HepG2 (cell line): ENCODE measurements at regions not wholly inside any gene's neighbourhood (a gene's known extent, or its start where the extent isn't known, plus 50 kb on each side); places are given as distances from the start of the nearest gene placed in this dataset.

Experiments
- ATAC-seq: fragments of 200-7000 bp; cut with Tn5 transposase; 3 replicates; pipeline ENCODE4 v1.9.1; 2020; ENCODE audit warnings: mild to moderate bottlenecking, moderate library complexity
- BruUV-seq: library from RNA; stranded (reverse); fragments of 400-500 nt; replicated peaks from 2 replicates; lab custom pipeline; 2021; lab: Mats Ljungman, UMichigan
- CTCF ChIA-PET: fragments of 300-600 bp; formaldehyde crosslinking; extraction: SDS; loops from one replicate; lab custom pipeline; 2021; ENCODE audit warnings: low total read pairs, inconsistent platforms, low intra/inter-chr PET ratio; lab: Yijun Ruan, JAX
- POLR2A ChIA-PET: fragments of 350-600 bp; sonication (Branson Sonifier 250); formaldehyde crosslinking; loops from one replicate; lab custom pipeline; 2020; ENCODE audit warnings: antibody characterized with exemption, inconsistent platforms; lab: Yijun Ruan, JAX
- DNase-seq: peaks from one replicate; pipeline ENCODE4 v3.0.0-alpha.2; 2015; ENCODE audit warnings: low spot score
- FAIRE-seq: peaks from 3 replicates; lab custom pipeline; 2011; peaks lifted over from hg19 to GRCh38; lab: Jason Lieb, UNC
- H2AFZ ChIP-seq: one replicate; pipeline ENCODE4 v1.6.1; 2011; ENCODE audit warnings: low read length, inconsistent platforms
- H3K27ac ChIP-seq: fragments of 300-600 bp; 3 replicates; pipeline ENCODE4 v1.8.0; 2011; ENCODE audit warnings: mixed run types, mild to moderate bottlenecking, mixed read lengths, low read length, inconsistent platforms; ENCODE audit not compliant: insufficient read depth; ENCODE audit errors: extremely low read length
- H3K27me3 ChIP-seq, 2 experiments: fragments of 200-600 bp in 1 of 2; 2 replicates in 1 of 2; 3 replicates in 1 of 2; pipeline versions ENCODE4 v1.6.0 to v1.8.0; 2011; ENCODE audit warnings: low read length in 2 of 2, mild to moderate bottlenecking in 2 of 2, moderate library complexity in 2 of 2, inconsistent platforms in 1 of 2; ENCODE audit not compliant: insufficient read depth in 2 of 2, control insufficient read depth in 1 of 2
- H3K36me3 ChIP-seq, 2 experiments: fragments of 200-600 bp in 1 of 2; replicated peaks in 1 of 2; 2 replicates in 1 of 2; 3 replicates in 1 of 2; pipeline versions ENCODE4 v1.5.1 to v1.8.0; 2011; ENCODE audit warnings: low read length in 2 of 2, inconsistent platforms in 1 of 2; ENCODE audit not compliant: insufficient read depth in 2 of 2, control insufficient read depth in 1 of 2
- H3K4me1 ChIP-seq: 2 replicates; pipeline ENCODE4 v1.5.1; 2012; ENCODE audit warnings: low read length, inconsistent platforms; ENCODE audit not compliant: insufficient read depth
- H3K4me2 ChIP-seq: 2 replicates; pipeline ENCODE4 v1.6.0; 2011; ENCODE audit warnings: low read depth, low read length, inconsistent platforms
- H3K4me3 ChIP-seq, 3 experiments: fragments of 200-600 bp in 1 of 3; sonication (generic), shearing (Covaris generic) in 1 of 3; replicated peaks in 1 of 3; 2 replicates each; pipeline ENCODE4 v1.5.1; 2011 to 2016; ENCODE audit warnings: low read length in 3 of 3, inconsistent platforms in 2 of 3, low read depth in 2 of 3, mild to moderate bottlenecking in 2 of 3, control low read depth in 1 of 3, mixed read lengths in 1 of 3; ENCODE audit not compliant: insufficient read depth in 1 of 3
- H3K79me2 ChIP-seq: one replicate; pipeline ENCODE4 v1.6.1; 2011; ENCODE audit warnings: low read length, inconsistent platforms; ENCODE audit not compliant: insufficient read depth
- H3K9ac ChIP-seq: 2 replicates; pipeline ENCODE4 v1.6.0; 2011; ENCODE audit warnings: mild to moderate bottlenecking, low read depth, low read length, inconsistent platforms; ENCODE audit not compliant: insufficient read depth
- H3K9me3 ChIP-seq: 2 replicates; pipeline ENCODE4 v1.5.1; 2012; ENCODE audit warnings: mild to moderate bottlenecking, low read length
- H4K20me1 ChIP-seq: 2 replicates; pipeline ENCODE4 v1.6.0; 2011; ENCODE audit warnings: inconsistent platforms, mild to moderate bottlenecking, low read length, moderate library complexity; ENCODE audit not compliant: insufficient read depth
- DPF2 ChIP-seq: sonication (generic); formaldehyde crosslinking; IDR thresholded peaks from 2 replicates; pipeline ENCODE4 v1.4.0; 2020; ENCODE audit warnings: mild to moderate bottlenecking, low read depth, missing genetic modification reagents, borderline replicate concordance
- E2F1 ChIP-seq: sonication (generic); formaldehyde crosslinking; IDR thresholded peaks from 2 replicates; pipeline ENCODE4 v1.5.0; 2020; ENCODE audit warnings: missing genetic modification reagents
- FLYWCH1 ChIP-seq: sonication (generic); formaldehyde crosslinking; IDR thresholded peaks from 2 replicates; pipeline ENCODE4 v1.8.1; 2023; ENCODE audit warnings: mild to moderate bottlenecking, missing genetic modification reagents
- GABPA ChIP-seq, 2 experiments: IDR thresholded peaks; 2 replicates each; pipeline ENCODE4 v1.6.1; 2011 to 2016; ENCODE audit warnings: low read depth in 2 of 2, low read length in 1 of 2, missing biosample characterization in 1 of 2, missing genetic modification characterization in 1 of 2
- HNF4G ChIP-seq, 2 experiments: sonication (generic) in 1 of 2; formaldehyde crosslinking in 1 of 2; IDR thresholded peaks; 2 replicates each; pipeline versions ENCODE4 v1.4.0 to v1.6.1; 2011 to 2020; ENCODE audit warnings: borderline replicate concordance in 2 of 2, low read depth in 2 of 2, mild to moderate bottlenecking in 2 of 2, low read length in 1 of 2, missing genetic modification reagents in 1 of 2, moderate library complexity in 1 of 2
- MYNN ChIP-seq: sonication (generic); formaldehyde crosslinking; IDR thresholded peaks from 2 replicates; pipeline ENCODE4 v1.4.0; 2020; ENCODE audit warnings: mild to moderate bottlenecking, low read depth, missing genetic modification reagents
- SALL2 ChIP-seq: sonication (generic); formaldehyde crosslinking; IDR thresholded peaks from 2 replicates; pipeline ENCODE4 v1.8.1; 2023; ENCODE audit warnings: mild to moderate bottlenecking, missing genetic modification reagents, inconsistent platforms
- SETDB1 ChIP-seq: sonication (generic); formaldehyde crosslinking; IDR thresholded peaks from 2 replicates; pipeline ENCODE4 v1.5.1; 2020; ENCODE audit warnings: missing genetic modification reagents, mild to moderate bottlenecking, borderline replicate concordance
- YY1 ChIP-seq: IDR thresholded peaks from 2 replicates; pipeline ENCODE4 v1.6.1; 2011; ENCODE audit warnings: low read length, low read depth, moderate library complexity, mild to moderate bottlenecking; ENCODE audit not compliant: insufficient read depth, insufficient replicate concordance
- ZBTB46 ChIP-seq: sonication (generic); formaldehyde crosslinking; IDR thresholded peaks from 2 replicates; pipeline ENCODE4 v1.4.0; 2020; ENCODE audit warnings: mild to moderate bottlenecking, missing genetic modification reagents, borderline replicate concordance
- ZMAT3 ChIP-seq: sonication (generic); formaldehyde crosslinking; conservative IDR thresholded peaks from 2 replicates; pipeline ENCODE4 v1.7.0; 2021; ENCODE audit warnings: missing genetic modification reagents
- ZNF160 ChIP-seq: sonication (generic); formaldehyde crosslinking; IDR thresholded peaks from 2 replicates; pipeline ENCODE4 v1.8.0; 2022; ENCODE audit warnings: mild to moderate bottlenecking, inconsistent platforms, missing genetic modification reagents
- ZNF292 ChIP-seq: sonication (generic); formaldehyde crosslinking; IDR thresholded peaks from 2 replicates; pipeline ENCODE4 v1.8.1; 2022; ENCODE audit warnings: mild to moderate bottlenecking, low read depth, missing genetic modification reagents, borderline replicate concordance
- ZNF451 ChIP-seq: sonication (generic); formaldehyde crosslinking; IDR thresholded peaks from 2 replicates; pipeline ENCODE4 v1.5.0; 2020; ENCODE audit warnings: mild to moderate bottlenecking, missing genetic modification reagents
- ZNF547 ChIP-seq: sonication (generic); formaldehyde crosslinking; IDR thresholded peaks from 2 replicates; pipeline ENCODE4 v1.5.1; 2020; ENCODE audit warnings: mild to moderate bottlenecking, missing genetic modification reagents
- WGBS: methylation state at CpG from one replicate; pipeline ENCODE4 v1.1.6; 2017; ENCODE audit warnings: low lambda C conversion rate; 5-methylcytosine and 5-hydroxymethylcytosine counted together
- in situ Hi-C: cut with HindIII; loops from 2 replicates; pipeline ENCODE4 v1.10.0; 2017; ENCODE audit warnings: low pct_unique_long_range_greater_than_20kb; ENCODE audit not compliant: extremely low pct_ligation_motif_present
- intact Hi-C: fragments of 100-400 bp; cut with micrococcal nuclease; formaldehyde crosslinking; loops from one replicate; pipeline ENCODE4 v1.10.0; 2022; ENCODE audit not compliant: unreplicated experiment

DNA sequence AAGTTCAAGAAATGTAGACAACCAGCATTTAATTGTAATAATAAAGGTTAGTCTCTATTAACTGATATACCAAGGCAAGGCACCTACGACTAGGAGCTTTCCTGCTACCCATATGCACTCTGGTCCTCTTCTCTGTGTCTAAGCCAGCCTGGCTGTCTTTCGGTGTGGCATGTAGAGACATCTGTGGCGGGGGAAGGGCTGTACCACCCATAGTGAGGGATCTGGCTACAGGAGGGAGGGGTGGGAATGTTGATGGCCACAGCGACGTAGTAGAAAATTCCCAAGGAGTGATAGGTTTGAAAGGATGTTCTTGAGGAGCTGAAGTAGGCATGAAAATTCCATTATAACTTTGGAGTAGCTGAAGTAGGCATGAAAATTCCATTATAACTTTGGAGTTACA, 344.2 kb downstream of the ATP23 start:
- H3K4me2 ChIP-seq: no peak overlapping the region
- no peak overlapping the region for H3K9ac ChIP-seq
- FAIRE-seq (no peak), ATAC-seq (no peak)
- H3K27me3 ChIP-seq: no peaks in the 10 kb centered on the region
- H3K36me3 ChIP-seq: no peaks in the 10 kb centered on the region
- H3K4me1 ChIP-seq: 0 out of 2 replicates have a peak, but pooled peaks cover under 1% of the 10 kb centered on the region
- H2AFZ ChIP-seq: no peak overlapping the region
- H4K20me1 ChIP-seq: no peaks in the 10 kb centered on the region
- H3K27ac ChIP-seq: no peak overlapping the region
- no peaks in the 10 kb centered on the region for H3K9me3 ChIP-seq
- TF ChIP-seq HNF4G (IDR thresholded peaks at IDR 0.05; ENCODE audit: borderline replicate concordance, low read depth, low read length) (no peak), HNF4G (CRISPR knock-in tag; IDR thresholded peaks at IDR 0.05; ENCODE audit: borderline replicate concordance, low read depth) (no peak), GABPA (IDR thresholded peaks at IDR 0.05; ENCODE audit: low read depth, low read length) (no peak), GABPA (CRISPR knock-in tag; IDR thresholded peaks at IDR 0.05; ENCODE audit: low read depth) (no peak), ZNF547 (no peak), ZNF160 (no peak), ZNF451 (CRISPR knock-in tag) (no peak), DPF2 (CRISPR knock-in tag) (no peak)
- TF ChIP-seq, all 625 proteins: peak for 0
- DNase-seq: no peak
- in situ Hi-C loops: no loop called here
- Histone ChIP-seq H3K79me2 (no peaks in the 10 kb centered on the region), H3K4me3 (no peak overlapping the region)
- CTCF ChIA-PET: no interaction called here
- intact Hi-C loops: no loop called here
- POLR2A ChIA-PET: no interaction called here
- WGBS: 10% methylated on average over 5 of the region's 5 CpGs
- no TSS peak for BruUV-seq

DNA sequence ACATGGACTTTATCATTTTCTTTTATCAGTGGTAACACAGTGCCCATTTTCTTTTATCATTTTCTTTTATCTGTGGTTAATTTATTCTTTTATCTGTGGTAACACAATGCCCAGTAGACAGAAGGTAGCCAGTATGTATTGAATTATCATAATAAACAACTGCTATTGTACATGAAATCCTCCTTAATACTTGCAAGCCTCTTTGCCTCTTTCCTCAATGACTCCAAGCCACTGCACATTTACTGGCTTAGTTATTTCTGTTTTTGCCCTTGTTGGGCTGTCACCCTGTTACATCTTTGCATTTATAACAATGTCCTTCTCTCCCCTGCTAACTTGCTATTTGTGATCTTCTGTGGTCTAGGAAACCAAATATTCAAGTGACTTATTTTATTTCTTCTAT, 345.0 kb downstream of the ATP23 start:
- in situ Hi-C loops (no loop called here), intact Hi-C loops (no loop called here)
- no peak overlapping the region for H3K4me3 ChIP-seq
- H3K27ac ChIP-seq: no peak overlapping the region
- DNase-seq (no peak), ATAC-seq (no peak), FAIRE-seq (no peak)
- H2AFZ ChIP-seq: no peak overlapping the region
- ChIA-PET CTCF (no interaction called here), POLR2A (no interaction called here)
- no peaks in the 10 kb centered on the region for H3K27me3 ChIP-seq
- peaks cover 9% of the 10 kb centered on the region for H3K4me1 ChIP-seq
- H3K9me3 ChIP-seq: no peaks in the 10 kb centered on the region
- no peaks in the 10 kb centered on the region for H3K79me2 ChIP-seq
- no peak overlapping the region for H3K9ac ChIP-seq
- H4K20me1 ChIP-seq: no peaks in the 10 kb centered on the region
- H3K4me2 ChIP-seq: no peak overlapping the region
- BruUV-seq: no TSS peak
- no peaks in the 10 kb centered on the region for H3K36me3 ChIP-seq
- TF ChIP-seq ZNF292 (CRISPR knock-in tag) (no peak), YY1 (no peak), SALL2 (CRISPR knock-in tag) (no peak), E2F1 (CRISPR knock-in tag) (no peak), MYNN (no peak), FLYWCH1 (no peak), ZMAT3 (CRISPR knock-in tag) (no peak), SETDB1 (CRISPR knock-in tag) (no peak), ZBTB46 (no peak)
